ENCODE measurements at regions not wholly inside any gene's neighbourhood (a gene's known extent, or its start where the extent isn't known, plus 50 kb on each side); places are given as distances from the start of the nearest gene placed in this dataset.

- ATAC-seq: no peak
- H3K27ac ChIP-seq: no peak overlapping the region
- no peaks in the 10 kb centered on the region for H3K4me1 ChIP-seq
- no peak overlapping the region for H3K4me3 ChIP-seq
- peak; percentile 40 for DNase-seq
- TF ChIP-seq CTCF (IDR thresholded peaks at IDR 0.05): no peak
- intact Hi-C loops (cut with DNase I): no loop called here
- H3K36me3 ChIP-seq: no peaks in the 10 kb centered on the region
- H3K9me3 ChIP-seq: no peaks in the 10 kb centered on the region
- no peaks in the 10 kb centered on the region for H3K27me3 ChIP-seq
Observed at GRCh38 chr13:111402441-111402840, 82.0 kb downstream of the TEX29 start.

- H3K4me3 ChIP-seq: no peak overlapping the region
- ATAC-seq (no peak), DNase-seq (peak; percentile 22)
- no peak for TF ChIP-seq CTCF (IDR thresholded peaks at IDR 0.05)
- no peaks in the 10 kb centered on the region for H3K4me1 ChIP-seq
- H3K27me3 ChIP-seq: no peaks in the 10 kb centered on the region
- no peaks in the 10 kb centered on the region for H3K9me3 ChIP-seq
- H3K27ac ChIP-seq: no peak overlapping the region
- H3K36me3 ChIP-seq: no peaks in the 10 kb centered on the region
- intact Hi-C loops (cut with DNase I): no loop called here
Observed at GRCh38 chr13:111403266-111403665, 82.8 kb downstream of the TEX29 start.

DNA sequence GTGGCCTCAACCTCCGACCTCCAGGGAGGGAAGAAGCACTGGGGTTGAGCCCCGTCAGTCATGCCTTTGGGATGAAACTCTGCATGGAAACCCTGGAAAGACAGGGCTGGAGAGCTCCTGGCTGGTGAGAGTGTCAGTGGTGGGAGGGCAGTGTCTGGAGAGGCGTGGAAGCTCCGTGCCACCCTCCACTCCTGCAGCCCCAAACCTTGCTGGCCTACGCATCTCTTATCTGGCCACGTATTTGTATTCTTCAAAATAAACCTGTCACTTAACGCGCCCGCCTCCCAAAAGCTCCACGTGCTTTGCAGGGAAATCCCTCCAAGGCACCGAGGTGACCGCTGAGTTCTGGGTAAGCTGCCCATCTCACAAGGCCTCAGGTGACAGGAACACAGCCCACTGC, 84.3 kb downstream of the TEX29 start:
- TF ChIP-seq CTCF (IDR thresholded peaks at IDR 0.05): no peak
- H3K4me3 ChIP-seq: no peak overlapping the region
- no peaks in the 10 kb centered on the region for H3K9me3 ChIP-seq
- ATAC-seq (no peak), DNase-seq (peak; percentile 51)
- no peak overlapping the region for H3K27ac ChIP-seq
- peaks cover 1% of the 10 kb centered on the region for H3K27me3 ChIP-seq
- H3K4me1 ChIP-seq: no peaks in the 10 kb centered on the region
- intact Hi-C loops (cut with DNase I): no loop called here
- no peaks in the 10 kb centered on the region for H3K36me3 ChIP-seq

- H3K9me3 ChIP-seq: no peaks in the 10 kb centered on the region
- no peak overlapping the region for H3K4me3 ChIP-seq
- intact Hi-C loops (cut with DNase I): no loop called here
- no peaks in the 10 kb centered on the region for H3K4me1 ChIP-seq
- DNase-seq: no peak
- no peaks in the 10 kb centered on the region for H3K36me3 ChIP-seq
- TF ChIP-seq CTCF (IDR thresholded peaks at IDR 0.05): no peak
- H3K27ac ChIP-seq: no peak overlapping the region
- peaks cover 16% of the 10 kb centered on the region for H3K27me3 ChIP-seq
- ATAC-seq: no peak
Observed at GRCh38 chr13:111406636-111407035, 86.2 kb downstream of the TEX29 start.

DNA sequence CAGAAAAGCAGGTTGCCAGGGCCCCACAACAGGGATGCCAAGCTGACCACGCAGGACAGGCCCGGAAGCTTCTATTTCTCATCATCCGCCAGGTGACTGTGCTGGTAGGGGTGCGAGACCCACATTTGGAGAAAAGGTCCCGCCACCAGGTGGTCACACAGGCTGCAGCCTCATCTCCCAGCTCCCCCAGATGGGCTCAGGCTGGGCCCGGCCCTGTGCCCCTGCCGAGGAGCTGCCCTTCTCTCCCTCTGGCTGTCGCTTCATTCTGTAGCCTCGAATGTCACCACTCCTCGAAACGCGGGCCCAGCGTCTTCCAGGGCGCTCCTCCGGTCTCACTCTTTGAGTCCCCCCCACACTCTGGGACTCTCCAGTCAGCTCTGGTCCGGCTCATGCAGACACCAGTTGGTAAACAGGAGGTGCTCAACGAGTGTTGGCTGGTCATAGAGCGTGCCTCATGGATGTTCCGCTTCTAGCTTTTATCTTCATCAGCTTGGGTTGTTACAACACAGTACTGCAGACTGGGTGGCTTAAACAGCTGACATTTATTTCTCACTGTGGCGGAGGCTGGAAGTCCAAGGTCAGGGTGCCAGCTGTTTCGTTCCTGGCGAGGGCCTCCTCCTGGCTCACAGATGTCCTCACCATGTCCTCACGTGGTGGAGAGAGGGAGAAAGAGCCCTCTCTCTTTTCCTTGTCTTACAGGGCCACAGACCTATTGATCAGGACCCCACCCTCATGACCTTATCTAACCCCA, 87.1 kb downstream of the TEX29 start:
- H3K4me3 ChIP-seq: no peak overlapping the region
- ATAC-seq (no peak), DNase-seq (peak; percentile 41)
- H3K36me3 ChIP-seq: no peaks in the 10 kb centered on the region
- no peak overlapping the region for H3K27ac ChIP-seq
- H3K27me3 ChIP-seq: peaks cover 16% of the 10 kb centered on the region
- no peaks in the 10 kb centered on the region for H3K4me1 ChIP-seq
- intact Hi-C loops (cut with DNase I): no loop called here
- no peaks in the 10 kb centered on the region for H3K9me3 ChIP-seq
- no peak for TF ChIP-seq CTCF (IDR thresholded peaks at IDR 0.05)

- Histone ChIP-seq H3K36me3 (no peaks in the 10 kb centered on the region), H3K4me3 (no peak overlapping the region), H3K4me1 (no peaks in the 10 kb centered on the region), H3K9me3 (no peaks in the 10 kb centered on the region), H3K27me3 (peaks cover 26% of the 10 kb centered on the region), H3K27ac (no peak overlapping the region)
- no peak for DNase-seq
- no peak for TF ChIP-seq CTCF (IDR thresholded peaks at IDR 0.05)
- ATAC-seq: no peak
- intact Hi-C loops (cut with DNase I): no loop called here
Observed at GRCh38 chr13:111409413-111409812, 89.0 kb downstream of the TEX29 start.

All from upper lobe of right lung (tissue), 1 donor.